Frontal cortex (tissue), 3 donors: ENCODE measurements at regions not wholly inside any gene's neighbourhood (a gene's known extent, or its start where the extent isn't known, plus 50 kb on each side); places are given as distances from the start of the nearest gene placed in this dataset.

Experiments used
- DNase-seq, 2 donors: peaks; one replicate each; pipeline ENCODE4 v3.0.0; 2012; ENCODE audit warnings: low spot score in 2 of 2
- FAIRE-seq: peaks from 2 replicates; lab custom pipeline; 2012; peaks lifted over from hg19 to GRCh38; lab: Jason Lieb, UNC
- donor health status: control.
- donor health status: control.
- donor health status: control.

DNA sequence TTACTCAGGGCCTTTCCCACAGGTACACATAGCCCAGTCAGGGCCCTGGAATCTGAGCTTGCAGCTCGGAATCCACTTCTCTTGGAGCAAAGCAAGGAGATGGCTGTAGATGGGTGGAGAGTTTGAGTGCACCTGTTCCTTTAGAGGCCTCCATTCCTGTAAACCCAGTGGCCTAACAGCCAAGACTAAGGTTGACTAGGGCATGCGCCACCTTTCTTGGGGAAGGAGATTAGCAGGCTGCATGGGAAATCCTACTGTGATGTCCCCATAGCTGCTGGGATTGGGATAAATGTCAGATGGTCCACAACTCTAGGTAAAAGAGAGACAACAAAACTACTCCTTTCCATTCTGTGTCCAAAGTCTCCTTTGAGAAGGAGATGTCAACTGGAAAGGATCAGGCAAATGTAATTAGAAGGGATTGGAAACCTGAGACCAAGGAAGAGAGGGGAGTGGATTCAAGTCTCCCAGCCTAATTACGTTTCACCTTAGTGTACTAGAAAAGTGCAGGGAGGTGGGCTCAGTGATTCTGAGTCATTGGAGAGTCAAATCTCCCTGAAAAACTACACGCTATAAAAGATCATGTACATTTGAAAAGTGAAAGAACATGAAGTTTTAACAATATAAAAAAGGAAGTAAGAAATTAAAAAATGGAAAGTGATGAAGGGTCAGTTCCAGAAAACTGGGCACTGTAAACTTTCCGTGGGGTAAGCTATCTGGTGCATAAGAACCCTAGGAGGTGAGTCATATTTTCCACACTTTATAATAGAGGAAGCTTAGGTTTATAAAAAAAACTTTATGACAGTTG, 104.2 kb downstream of the SEC61B start:
- no peak for FAIRE-seq

DNA sequence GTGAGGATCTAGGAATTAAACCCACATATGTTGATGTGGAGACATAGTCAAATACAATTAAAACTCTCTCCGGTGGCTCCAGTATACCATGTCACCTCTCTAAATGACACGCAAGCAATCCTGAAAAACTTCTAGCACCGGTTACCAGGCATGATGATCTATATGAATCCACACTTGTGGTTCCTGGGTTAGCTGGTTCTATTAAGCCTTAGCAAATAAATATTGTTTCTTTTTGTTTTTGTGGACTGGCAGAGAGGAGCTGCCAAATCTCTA, 104.8 kb downstream of the SEC61B start:
- FAIRE-seq, result no peak
- no peak for DNase-seq

More for the DNA sequence above, 104.2 kb downstream of the SEC61B start:
- DNase-seq, result no peak

DNA sequence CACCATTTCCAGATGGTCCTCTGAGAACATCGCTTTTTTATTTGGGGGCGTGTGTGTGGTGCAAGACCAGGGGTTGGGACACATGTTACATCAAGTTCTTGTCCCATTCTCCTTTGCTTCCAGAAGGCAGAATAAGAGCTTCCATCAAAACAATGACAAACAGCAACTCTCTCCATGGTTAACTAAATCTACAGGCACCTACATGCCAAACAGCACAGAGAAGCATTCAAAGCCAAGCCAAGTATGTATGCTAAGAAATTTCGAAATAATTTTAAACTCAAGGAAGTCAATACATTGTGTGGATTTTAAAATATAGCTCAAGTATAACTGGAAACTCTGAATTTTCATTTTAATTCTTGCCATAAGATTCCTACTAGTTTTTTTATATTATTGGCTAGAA, 105.6 kb downstream of the SEC61B start:
- DNase-seq, result no peak
- no peak for FAIRE-seq

DNA sequence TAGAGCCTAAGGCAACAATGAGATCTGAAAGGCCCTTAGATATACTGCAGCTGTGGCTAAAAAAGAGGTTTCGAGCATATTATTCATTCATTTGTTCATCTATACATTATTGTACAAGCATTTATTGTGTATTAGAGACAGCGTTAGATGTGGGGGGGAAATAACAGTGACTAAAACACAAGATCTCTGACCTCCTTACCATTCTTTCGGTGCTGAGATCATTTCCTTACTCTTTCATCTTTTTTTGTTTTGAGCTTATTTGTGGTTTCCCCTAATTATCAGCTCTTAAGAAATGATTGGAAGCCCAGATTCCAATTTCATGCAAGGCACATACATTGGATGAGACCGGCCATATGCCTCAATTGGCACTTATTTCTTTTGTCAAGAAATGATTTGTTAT, 113.2 kb downstream of the SEC61B start:
- FAIRE-seq (no peak), DNase-seq (no peak)

DNA sequence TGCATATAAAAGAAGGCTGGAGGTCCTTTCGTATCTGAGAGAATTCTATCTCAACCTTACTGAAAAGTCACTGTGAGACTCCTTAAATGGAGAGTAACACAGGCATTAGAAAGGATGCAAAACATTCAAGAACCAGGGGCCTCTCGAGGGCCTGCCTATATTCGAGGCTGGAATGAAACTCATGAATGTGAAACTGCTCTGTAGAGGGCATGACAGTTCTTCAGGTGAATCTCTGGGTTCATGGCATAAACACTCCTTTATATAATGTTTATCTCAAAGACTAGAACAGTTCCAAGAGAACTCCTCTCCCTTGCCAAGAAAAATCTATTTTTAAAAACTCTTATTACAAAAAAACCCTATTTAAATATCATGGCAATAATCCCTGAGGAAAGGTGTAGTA, 113.9 kb downstream of the SEC61B start:
- DNase-seq (no peak), FAIRE-seq (no peak)

DNA sequence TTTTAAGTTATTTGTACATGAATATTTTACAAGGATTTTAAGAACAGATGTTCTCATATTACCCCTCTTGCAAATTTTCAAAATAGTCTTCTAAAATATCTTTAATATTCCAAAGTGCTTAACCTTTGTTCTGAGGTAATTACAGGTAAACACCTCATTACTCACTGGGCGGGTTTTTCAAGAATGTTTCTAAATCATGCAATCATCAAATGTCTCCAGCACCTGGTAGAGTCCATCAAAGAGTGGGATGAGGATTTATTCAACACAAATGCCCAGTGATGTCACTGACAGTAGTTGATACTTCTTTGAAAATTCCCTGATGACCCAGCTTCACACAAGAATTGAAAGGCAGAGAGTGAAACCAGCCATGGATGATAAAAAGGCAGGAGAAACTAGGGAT, 114.4 kb downstream of the SEC61B start:
- no peak for FAIRE-seq

DNA sequence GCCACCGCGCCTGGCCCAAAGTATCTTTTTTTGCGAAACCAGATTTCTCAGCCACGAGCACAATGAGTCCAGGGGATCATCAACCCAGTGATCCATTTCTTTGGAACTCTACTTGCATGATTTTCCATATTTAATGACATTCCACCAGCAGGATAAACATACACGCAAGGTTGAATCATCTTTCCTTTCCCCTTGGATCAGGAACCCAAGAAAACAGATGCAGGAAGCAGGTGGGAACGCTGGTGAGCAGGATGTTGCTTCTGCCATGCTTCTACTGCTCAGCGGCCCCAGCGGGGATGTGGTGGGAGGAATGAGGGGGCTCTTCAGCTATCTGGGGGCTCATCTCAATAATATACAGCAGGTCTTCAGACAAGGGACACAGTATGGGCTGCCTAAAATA, 118.2 kb downstream of the SEC61B start:
- FAIRE-seq (no peak), DNase-seq (no peak)

More for the DNA sequence above, 114.4 kb downstream of the SEC61B start:
- no peak for DNase-seq

DNA sequence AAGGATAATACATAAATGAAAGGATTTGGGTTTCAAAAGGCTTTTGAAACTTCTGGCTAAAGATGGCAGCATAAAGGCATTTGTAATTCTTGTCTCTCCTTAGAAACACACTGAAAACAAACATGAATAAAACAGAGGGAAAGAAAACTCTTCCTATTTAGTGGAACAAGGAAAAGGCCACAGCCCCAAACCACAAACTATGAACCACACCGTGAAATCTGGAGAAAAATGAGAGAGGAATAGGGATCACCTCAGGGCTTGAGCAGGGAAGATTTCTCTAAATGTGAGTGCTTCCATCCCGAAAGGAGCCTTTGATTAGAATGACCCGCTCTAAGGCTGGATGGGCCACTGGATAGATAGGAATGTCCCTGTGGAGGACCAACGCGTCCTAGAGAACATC, 119.6 kb downstream of the SEC61B start:
- no peak for DNase-seq
- FAIRE-seq, result no peak

DNA sequence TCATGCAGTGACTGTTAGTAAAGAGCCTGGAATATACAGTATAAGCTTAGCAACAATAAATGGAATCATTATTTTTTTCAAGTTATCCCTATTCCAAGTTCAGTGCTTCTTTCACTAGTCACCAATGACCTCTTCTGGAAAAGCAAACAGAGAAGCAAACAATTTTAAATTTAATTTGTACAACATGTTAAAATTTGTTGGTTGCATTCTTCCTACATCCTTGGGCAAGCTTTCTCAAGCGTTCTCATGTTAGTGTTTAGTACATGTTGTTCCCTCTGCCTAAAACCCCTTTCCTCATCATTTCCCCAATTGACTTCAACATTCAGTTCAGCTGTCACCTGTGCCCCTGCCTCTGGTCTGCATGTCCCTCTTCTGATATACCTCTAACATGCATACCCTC, 123.4 kb downstream of the SEC61B start:
- no peak for FAIRE-seq

DNA sequence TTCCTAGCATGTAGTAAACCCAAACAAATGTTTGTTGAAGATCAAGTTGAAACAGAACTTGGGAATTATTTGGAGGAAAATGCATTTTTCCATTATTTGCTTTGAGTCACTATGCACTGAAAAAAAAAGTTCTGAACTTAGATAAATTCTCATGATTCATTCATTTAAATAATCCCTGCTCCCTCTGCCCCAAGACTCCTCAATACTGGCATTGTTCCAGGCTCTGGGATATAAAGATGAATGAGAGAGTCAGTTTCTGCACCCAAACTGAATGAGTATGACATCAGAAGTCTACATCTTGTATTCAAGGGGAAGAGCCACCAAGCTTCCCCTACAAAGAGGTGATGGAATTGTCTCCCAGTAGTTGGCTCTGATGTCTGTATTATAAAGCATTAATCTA, 123.9 kb downstream of the SEC61B start:
- FAIRE-seq (no peak), DNase-seq (no peak)

More for the DNA sequence above, 123.4 kb downstream of the SEC61B start:
- no peak for DNase-seq

DNA sequence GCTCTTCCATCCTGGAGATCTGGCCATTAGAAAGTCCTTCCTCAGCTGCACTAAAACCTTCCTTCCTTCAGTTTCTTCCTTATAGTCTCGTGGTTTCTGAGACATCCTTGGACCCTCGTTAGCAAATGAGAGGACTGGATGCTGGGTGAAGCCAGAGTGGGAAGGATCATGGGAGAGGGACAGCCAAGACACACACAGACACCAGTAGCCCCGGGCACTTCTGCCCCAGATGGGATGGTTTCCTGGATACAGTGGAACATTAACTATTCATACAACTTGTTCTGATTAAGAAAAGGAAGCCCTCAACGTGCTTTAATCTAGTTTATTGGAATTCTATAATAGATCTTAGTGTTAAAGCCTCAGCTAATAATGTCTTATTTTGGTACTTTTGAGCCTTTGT, 125.5 kb downstream of the SEC61B start:
- DNase-seq (no peak), FAIRE-seq (no peak)

DNA sequence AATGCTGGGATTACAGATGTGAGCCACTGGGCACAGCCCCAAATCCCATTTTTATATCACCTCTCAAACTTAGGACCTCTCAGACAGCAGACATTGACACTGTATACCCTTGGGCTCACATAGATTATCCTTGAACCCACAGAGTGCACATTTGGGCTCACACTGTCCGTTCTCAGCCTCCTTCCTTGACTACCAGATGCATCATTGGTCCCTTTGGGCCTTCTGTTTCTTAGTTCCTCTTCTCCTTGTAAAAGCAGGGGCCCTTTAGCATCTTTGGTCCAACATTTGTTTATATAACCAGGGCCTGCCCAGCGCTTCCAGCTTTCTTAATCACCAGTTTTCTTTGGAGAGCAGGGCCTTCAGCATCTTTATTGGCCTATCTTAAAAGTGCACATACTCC, 126.2 kb downstream of the SEC61B start:
- FAIRE-seq, result no peak
- DNase-seq, result no peak

DNA sequence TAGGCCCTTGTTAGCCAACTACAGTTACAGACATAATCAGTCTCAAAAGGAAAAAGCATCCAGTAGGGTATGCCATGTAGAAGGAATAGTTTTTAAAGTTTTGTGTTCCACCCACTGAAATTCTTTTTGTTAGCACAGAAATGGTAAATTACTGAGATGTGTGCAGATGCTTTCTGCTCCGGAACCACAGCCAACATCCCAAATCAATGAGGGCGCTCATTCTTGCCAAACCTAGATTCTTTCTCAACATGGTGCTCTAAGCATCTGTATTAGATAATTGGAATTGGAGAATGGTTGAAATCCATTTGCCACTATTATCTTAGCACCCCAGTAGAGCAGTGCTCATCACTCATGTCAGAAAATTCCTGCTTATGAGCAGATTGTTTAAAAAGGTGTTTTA, 127.8 kb downstream of the SEC61B start:
- no peak for DNase-seq
- FAIRE-seq, result no peak

DNA sequence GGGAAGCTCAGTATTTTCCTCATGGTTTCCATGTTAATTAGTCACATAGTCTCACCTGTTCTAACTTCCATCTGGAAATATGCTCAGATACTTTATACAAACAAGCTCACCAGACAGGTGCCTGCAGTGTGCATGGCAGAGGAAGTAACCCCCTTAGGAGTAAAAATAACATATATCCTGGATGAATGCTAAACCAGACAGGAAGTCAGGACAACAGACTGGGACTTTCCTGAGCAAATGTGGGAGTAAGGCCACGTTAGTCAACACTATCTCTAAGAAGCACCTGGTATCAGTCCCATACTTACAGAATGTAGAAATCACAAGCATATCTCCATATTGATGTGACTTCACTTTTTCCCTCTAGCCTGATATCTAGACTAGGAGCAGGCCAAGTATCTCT, 128.4 kb downstream of the SEC61B start:
- FAIRE-seq, result no peak
- DNase-seq, result no peak

DNA sequence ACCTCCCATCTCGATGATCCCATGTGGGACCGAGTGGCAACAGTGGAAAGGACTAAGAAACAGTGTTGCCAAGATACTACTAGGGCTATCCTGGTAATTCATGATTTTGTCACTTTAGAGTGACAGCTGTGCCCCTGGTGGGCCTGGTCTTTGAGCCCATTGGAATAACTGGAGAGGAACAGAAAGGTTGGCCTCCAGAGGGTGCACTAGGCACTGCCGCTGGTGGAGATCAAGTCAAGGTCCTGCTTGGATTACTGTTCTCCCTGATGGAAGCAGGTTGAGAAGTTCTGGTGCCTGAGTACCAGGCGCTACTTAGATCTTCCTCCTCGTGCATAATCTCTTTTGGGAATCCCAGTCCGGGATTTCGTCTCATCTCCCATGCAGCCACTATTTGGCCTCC, 129.6 kb downstream of the SEC61B start:
- DNase-seq, result no peak
- FAIRE-seq, result no peak

DNA sequence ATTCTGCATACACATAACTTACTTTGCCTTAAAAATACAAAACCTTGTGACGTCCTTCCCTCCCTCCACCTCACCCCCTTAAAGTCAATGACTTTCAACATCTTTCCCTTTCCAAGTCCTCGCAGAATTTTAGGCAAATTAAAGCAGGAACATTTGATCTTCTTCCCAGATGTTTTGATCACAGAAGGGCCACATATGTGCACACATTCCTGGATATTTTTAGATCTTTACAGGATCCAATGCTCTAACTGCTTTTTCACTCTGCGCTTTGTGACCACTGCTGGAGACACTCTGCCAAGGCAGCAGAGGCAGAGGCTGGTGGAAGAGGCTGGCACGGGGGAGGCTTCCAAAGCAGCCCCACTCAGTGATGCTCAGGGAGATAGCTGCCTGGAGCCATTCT, 130.7 kb downstream of the SEC61B start:
- FAIRE-seq (no peak), DNase-seq (no peak)

DNA sequence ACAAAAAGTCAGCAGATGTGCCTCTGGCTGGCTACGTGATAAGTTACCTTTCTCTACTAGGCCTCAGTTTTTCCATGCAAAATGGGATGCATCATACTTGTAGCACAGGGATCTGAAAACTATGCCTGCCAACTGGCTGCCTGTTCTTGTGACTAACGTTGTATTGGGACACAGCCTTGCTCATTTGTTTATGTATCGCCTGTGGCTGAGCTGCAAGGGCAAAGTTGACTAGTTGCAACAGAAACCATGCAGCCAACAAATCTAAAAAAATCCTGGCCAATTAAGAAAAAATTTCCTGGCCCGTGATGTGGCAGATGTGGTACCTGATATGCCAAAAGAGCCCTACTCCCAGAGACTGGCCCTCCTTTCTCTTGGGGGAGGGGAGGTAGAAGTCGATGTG, 131.3 kb downstream of the SEC61B start:
- DNase-seq, result no peak
- FAIRE-seq, result no peak

DNA sequence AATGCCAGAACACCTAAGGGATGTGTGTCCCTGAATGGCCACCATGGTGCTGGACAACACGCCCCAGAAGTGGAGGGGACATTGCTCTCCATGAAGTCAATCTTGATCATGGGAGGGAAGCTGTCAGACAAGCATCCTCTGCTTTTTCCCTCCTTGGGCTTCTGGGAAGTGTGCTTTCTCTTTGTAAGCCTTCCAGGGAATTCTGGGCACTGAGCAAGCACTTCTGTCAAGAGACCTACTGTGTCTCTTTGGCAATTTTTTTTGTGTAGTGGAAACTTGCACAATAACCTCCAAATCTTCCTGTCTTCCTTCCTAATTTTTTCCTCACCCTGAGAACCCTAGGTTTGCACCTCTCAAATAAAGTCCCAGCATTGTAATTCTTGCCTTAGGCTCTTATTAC, 132.0 kb downstream of the SEC61B start:
- FAIRE-seq, result no peak
- DNase-seq, result no peak

DNA sequence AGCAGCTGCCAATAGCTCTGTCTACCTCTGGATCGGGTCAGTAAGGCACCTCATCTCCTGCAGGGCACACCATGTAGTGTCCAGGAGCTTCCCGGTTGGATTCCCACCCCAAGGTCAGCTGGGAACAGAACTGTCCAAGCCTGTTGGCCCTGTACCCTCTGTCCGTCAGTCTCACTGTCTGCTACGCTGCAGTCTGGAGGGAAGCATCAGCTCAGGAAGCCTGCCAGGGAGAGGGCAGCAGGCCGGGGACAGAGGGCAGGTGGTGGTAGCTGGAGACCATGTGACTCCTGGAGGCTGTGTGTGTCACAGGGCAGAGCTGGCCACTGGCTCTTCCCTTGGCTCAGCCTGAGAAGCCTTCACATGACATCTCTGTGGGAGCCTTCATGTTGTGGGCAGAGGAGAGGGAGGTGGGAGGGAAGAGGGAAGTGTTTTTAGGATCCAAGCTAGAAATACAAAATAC, 134.5 kb downstream of the SEC61B start:
- FAIRE-seq (no peak), DNase-seq (no peak)

DNA sequence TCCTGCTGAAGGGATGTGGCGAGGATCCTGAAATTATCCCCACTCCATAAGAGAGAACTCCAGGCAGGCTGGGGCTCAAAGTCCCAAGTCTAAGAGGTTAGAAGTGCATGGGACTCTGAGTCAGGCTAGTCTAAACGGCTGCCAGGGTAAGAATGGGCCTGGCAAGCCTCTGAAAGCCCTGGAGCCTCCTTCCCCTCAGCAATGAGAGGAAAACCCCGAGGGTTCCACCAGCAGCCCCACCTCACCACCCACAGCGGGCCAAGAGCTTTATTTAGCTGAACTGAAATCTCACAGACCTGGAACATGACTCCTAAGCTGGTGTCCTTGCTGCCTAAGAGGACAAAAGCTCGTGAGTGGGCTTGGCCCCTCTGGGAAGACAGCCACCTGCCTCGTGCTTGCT, 135.5 kb downstream of the SEC61B start:
- DNase-seq (no peak), FAIRE-seq (no peak)

DNA sequence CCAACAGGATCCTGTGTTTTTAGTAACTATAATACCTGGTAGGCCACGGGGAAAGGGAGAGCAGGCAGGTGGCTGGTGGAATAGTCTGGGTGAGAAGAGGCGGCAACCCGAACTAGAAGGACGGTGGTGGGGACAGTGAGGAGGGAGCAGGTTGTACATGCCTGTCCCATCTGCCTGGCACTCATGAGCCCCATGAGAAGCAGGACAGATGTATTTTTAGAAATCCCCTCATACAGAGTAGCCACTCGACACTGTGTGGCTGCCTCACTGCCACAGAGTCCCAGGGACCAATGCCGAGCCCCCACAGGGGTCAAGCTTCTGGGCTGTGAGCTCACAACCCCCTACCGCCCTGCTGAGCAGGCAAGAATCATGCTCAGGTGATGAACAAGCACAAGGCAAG, 136.6 kb downstream of the SEC61B start:
- FAIRE-seq, result no peak

DNA sequence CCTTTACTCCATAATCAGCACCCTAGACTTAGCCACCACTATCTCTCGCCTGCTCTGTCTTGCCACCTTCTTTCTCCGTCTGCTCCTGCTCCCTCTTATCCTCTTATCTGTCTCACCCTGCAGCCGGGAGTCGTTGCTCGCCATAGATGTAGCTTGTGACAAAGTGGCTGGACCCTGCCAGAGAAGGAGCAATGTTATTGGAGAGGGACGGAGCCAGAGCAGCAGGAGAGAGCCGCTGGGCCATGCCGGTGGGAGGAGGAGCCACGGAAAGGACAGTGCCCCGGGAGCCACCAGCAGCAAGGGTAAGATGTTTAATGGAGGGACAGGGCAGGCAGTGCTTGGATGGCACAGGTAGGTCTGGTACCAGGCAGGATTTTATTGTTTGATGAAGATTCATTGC, 137.3 kb downstream of the SEC61B start:
- FAIRE-seq, result no peak
- DNase-seq, result no peak

More for the DNA sequence above, 136.6 kb downstream of the SEC61B start:
- DNase-seq, result no peak
